K562 (cell line): ENCODE measurements at regions not wholly inside any gene's neighbourhood (a gene's known extent, or its start where the extent isn't known, plus 50 kb on each side); places are given as distances from the start of the nearest gene placed in this dataset.

Experiments used
- MYBL2 ChIP-seq, 2 experiments: fragments of 450-650 bp in 1 of 2; sonication (generic) in 1 of 2; formaldehyde crosslinking in 1 of 2; IDR thresholded peaks; 2 replicates each; pipeline versions ENCODE4 v1.6.1 to v1.8.1; 2017 to 2022; ENCODE audit warnings: borderline replicate concordance in 1 of 2, inconsistent platforms in 1 of 2, low read depth in 1 of 2, mild to moderate bottlenecking in 1 of 2, missing genetic modification reagents in 1 of 2, moderate library complexity in 1 of 2
- PPARD ChIP-seq: fragments of 250-450 bp; sonication (Bioruptor Pico); IDR thresholded peaks from 2 replicates; pipeline ENCODE4 v1.8.0; 2022; ENCODE audit warnings: inconsistent platforms, mild to moderate bottlenecking, moderate library complexity
- TF ChIP-seq, protein P1 (sequence below), 2 experiments: fragments of 450-650 bp; IDR thresholded peaks; 2 replicates each; pipeline ENCODE4 v1.6.1; 2016; ENCODE audit warnings: mild to moderate bottlenecking in 2 of 2, borderline replicate concordance in 1 of 2, low read depth in 1 of 2, moderate library complexity in 1 of 2

GRCh38 chr5:99553211-99553810 lies 624.5 kb upstream of the CHD1 start (continued):
- TF ChIP-seq, protein P1, sequence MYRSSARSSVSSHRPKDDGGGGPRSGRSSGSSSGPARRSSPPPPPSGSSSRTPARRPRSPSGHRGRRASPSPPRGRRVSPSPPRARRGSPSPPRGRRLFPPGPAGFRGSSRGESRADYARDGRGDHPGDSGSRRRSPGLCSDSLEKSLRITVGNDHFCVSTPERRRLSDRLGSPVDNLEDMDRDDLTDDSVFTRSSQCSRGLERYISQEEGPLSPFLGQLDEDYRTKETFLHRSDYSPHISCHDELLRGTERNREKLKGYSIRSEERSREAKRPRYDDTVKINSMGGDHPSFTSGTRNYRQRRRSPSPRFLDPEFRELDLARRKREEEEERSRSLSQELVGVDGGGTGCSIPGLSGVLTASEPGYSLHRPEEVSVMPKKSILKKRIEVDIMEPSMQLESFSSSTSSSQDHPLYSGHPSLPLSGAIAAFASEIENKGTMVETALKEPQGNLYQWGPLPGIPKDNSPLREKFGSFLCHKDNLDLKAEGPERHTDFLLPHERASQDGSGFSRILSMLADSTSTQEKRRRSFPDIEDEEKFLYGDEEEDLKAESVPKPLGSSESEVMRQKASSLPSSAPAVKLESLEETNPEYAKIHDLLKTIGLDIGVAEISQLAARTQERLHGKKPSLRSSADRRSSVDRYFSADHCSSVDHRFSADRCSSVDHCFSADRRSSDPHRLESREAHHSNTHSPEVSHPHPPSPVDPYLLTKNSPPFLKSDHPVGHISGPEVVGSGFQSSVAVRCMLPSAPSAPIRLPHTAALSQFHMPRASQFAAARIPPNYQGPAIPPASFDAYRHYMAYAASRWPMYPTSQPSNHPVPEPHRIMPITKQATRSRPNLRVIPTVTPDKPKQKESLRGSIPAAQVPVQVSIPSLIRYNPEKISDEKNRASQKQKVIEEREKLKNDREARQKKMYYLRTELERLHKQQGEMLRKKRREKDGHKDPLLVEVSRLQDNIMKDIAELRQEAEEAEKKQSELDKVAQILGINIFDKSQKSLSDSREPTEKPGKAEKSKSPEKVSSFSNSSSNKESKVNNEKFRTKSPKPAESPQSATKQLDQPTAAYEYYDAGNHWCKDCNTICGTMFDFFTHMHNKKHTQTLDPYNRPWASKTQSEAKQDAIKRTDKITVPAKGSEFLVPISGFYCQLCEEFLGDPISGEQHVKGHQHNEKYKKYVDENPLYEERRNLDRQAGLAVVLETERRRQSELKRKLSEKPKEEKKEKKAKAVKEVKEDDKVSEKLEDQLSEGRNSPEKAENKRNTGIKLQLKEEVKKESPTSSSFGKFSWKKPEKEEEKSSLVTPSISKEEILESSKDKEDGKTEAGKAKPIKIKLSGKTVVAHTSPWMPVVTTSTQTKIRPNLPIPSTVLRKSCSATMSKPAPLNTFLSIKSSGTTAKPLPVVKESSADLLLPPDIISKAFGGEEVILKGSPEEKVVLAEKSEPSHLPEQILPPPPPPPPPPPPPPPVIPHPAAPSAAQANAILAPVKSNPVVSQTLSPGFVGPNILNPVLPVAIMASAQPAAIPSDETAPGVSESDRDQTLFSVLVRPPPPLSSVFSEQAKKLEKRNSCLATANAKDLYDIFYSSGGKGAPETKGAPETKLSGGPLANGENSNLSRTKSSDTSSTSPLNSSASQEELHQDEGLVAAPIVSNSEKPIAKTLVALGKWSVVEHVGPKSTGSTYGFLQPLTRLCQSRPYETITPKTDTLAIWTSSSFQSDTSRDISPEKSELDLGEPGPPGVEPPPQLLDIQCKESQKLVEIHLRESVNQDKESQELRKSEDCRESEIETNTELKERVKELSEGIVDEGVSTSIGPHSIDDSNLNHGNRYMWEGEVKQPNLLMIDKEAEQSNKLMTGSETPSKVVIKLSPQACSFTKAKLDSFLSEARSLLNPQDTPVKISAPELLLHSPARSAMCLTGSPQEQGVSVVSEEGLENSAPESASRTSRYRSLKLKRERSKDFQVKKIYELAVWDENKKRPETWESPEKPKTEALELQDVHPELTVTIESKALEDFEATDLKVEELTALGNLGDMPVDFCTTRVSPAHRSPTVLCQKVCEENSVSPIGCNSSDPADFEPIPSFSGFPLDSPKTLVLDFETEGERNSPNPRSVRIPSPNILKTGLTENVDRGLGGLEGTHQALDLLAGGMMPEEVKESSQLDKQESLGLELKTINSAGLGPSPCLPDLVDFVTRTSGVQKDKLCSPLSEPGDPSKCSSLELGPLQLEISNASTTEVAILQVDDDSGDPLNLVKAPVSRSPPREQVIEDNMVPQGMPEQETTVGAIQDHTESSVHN (IDR thresholded peaks at IDR 0.05; ENCODE audit: borderline replicate concordance in 1 of 2, low read depth in 1 of 2): no peak
- TF ChIP-seq PPARD (CRISPR knock-in tag): no peak
- TF ChIP-seq MYBL2 (IDR thresholded peaks at IDR 0.05; ENCODE audit: low read depth): no peak
- TF ChIP-seq MYBL2 (CRISPR knock-in tag; IDR thresholded peaks at IDR 0.05; ENCODE audit: borderline replicate concordance): no peak
- TF ChIP-seq, all 486 proteins: peak for 0
